Adrenal gland (tissue), 5 donors: ENCODE measurements at regions not wholly inside any gene's neighbourhood (a gene's known extent, or its start where the extent isn't known, plus 50 kb on each side); places are given as distances from the start of the nearest gene placed in this dataset.

Experiments
- CTCF ChIP-seq, 6 experiments: fragments of 450-650 bp in 4 of 6; fragments of 200-600 bp in 2 of 6; sonication (generic) in 1 of 6; IDR thresholded peaks; 1 replicate in 5 of 6; 2 replicates in 1 of 6; pipeline versions ENCODE4 v1.5.1 to v1.8.0; 2016 to 2021; ENCODE audit warnings: antibody characterized with exemption in 6 of 6, mild to moderate bottlenecking in 2 of 6, moderate library complexity in 1 of 6
- POLR2A ChIP-seq, 2 donors: fragments of 450-650 bp; IDR thresholded peaks; one replicate each; pipeline ENCODE4 v1.6.1; 2017; ENCODE audit warnings: antibody characterized with exemption in 2 of 2, mild to moderate bottlenecking in 2 of 2, moderate library complexity in 1 of 2
- donor health status: DM: no; HTN: no; CAD: no.

GRCh38 chr20:23272176-23273029 lies 78.2 kb upstream of the NXT1 start:
- TF ChIP-seq CTCF (IDR thresholded peaks at IDR 0.05), result no peak
- no peak for TF ChIP-seq POLR2A (IDR thresholded peaks at IDR 0.05)
